ENCODE measurements at regions not wholly inside any gene's neighbourhood (a gene's known extent, or its start where the extent isn't known, plus 50 kb on each side); places are given as distances from the start of the nearest gene placed in this dataset.

- no peak overlapping the region for H3K27ac ChIP-seq (ENCODE audit: low read depth, low read length, severe bottlenecking)
- H3K9me3 ChIP-seq (ENCODE audit: control insufficient read depth, low read length) = no peaks in the 10 kb centered on the region
- no CpG with 5 or more reads among the region's 1 CpG for WGBS, 2 experiments (ENCODE audit: insufficient coverage in 2 of 2)
- H3K4me3 ChIP-seq (ENCODE audit: extremely low read depth, insufficient read depth, low read length, poor library complexity, severe bottlenecking) = no peak overlapping the region
- no peaks in the 10 kb centered on the region for H3K36me3 ChIP-seq (ENCODE audit: control insufficient read depth, insufficient read depth, low read length)
- H3K4me1 ChIP-seq (ENCODE audit: control insufficient read depth, insufficient read depth, low read length, poor library complexity, severe bottlenecking) = no peaks in the 10 kb centered on the region
Observed at GRCh38 chr4:34043131-34043530, 2201.2 kb downstream of the ARAP2 start.

GRCh38 chr4:34046580-34046979 is 2197.7 kb downstream of the ARAP2 start:
- no CpG with 5 or more reads among the region's 1 CpG for WGBS, 2 experiments (ENCODE audit: insufficient coverage in 2 of 2)
- no peak overlapping the region for H3K27ac ChIP-seq (ENCODE audit: low read depth, low read length, severe bottlenecking)
- no peaks in the 10 kb centered on the region for H3K36me3 ChIP-seq (ENCODE audit: control insufficient read depth, insufficient read depth, low read length)
- H3K4me3 ChIP-seq (ENCODE audit: extremely low read depth, insufficient read depth, low read length, poor library complexity, severe bottlenecking) = no peak overlapping the region
- H3K9me3 ChIP-seq (ENCODE audit: control insufficient read depth, low read length) = no peaks in the 10 kb centered on the region
- no peaks in the 10 kb centered on the region for H3K4me1 ChIP-seq (ENCODE audit: control insufficient read depth, insufficient read depth, low read length, poor library complexity, severe bottlenecking)

DNA sequence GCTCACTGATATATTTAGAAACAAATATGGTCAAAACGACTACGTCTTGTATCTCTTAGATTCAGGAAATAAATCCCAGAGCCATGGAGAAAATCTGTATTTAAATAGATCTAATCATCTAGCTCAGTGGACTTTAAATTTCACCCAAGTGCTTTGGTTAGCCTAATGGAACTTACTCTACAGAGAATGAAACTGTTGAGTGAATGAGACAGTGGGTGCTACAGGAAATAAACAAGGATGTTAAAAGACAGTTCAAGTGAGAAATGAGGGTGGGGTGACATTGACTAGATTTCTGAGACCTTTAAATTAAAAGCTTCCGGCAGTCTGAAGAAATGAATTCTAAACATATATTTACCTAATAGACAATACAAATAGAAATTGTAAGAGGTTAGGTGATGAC is 2197.0 kb downstream of the ARAP2 start:
- Histone ChIP-seq H3K4me1 (ENCODE audit: control insufficient read depth, insufficient read depth, low read length, poor library complexity, severe bottlenecking) (no peaks in the 10 kb centered on the region), H3K36me3 (ENCODE audit: control insufficient read depth, insufficient read depth, low read length) (no peaks in the 10 kb centered on the region), H3K27ac (ENCODE audit: low read depth, low read length, severe bottlenecking) (no peak overlapping the region), H3K4me3 (ENCODE audit: extremely low read depth, insufficient read depth, low read length, poor library complexity, severe bottlenecking) (no peak overlapping the region), H3K9me3 (ENCODE audit: control insufficient read depth, low read length) (no peaks in the 10 kb centered on the region)
- no CpG with 5 or more reads among the region's 3 CpGs for WGBS, 2 experiments (ENCODE audit: insufficient coverage in 2 of 2)

GRCh38 chr4:34066126-34066525 is 2178.2 kb downstream of the ARAP2 start:
- no peaks in the 10 kb centered on the region for H3K9me3 ChIP-seq (ENCODE audit: control insufficient read depth, low read length)
- 88 to 89% methylated on average over 2 of the region's 2 CpGs for WGBS, 2 experiments (ENCODE audit: insufficient coverage in 2 of 2)
- H3K4me1 ChIP-seq (ENCODE audit: control insufficient read depth, insufficient read depth, low read length, poor library complexity, severe bottlenecking) = no peaks in the 10 kb centered on the region
- H3K27ac ChIP-seq (ENCODE audit: low read depth, low read length, severe bottlenecking) = no peak overlapping the region
- no peaks in the 10 kb centered on the region for H3K36me3 ChIP-seq (ENCODE audit: control insufficient read depth, insufficient read depth, low read length)
- H3K4me3 ChIP-seq (ENCODE audit: extremely low read depth, insufficient read depth, low read length, poor library complexity, severe bottlenecking) = no peak overlapping the region

DNA sequence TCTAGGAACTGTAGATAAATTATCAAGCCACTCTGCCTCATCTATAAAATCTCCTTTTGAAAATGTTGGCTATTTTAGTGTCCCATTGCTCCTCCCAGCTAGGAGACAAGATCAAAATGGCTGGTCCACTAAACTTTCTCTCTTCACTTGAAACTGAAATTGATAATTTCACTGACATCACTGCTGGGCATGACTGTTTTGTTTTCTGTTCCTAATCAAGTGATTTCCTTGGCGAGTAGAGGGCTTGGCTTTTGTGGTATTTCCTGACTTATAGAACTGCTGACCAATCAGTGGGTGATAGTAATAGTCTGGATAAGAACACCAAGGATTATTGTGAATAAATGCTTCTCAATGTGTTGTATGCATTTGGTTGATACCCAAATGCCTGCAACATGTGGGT is 2152.9 kb downstream of the ARAP2 start:
- Histone ChIP-seq H3K27ac (ENCODE audit: low read depth, low read length, severe bottlenecking) (no peak overlapping the region), H3K36me3 (ENCODE audit: control insufficient read depth, insufficient read depth, low read length) (no peaks in the 10 kb centered on the region), H3K4me3 (ENCODE audit: extremely low read depth, insufficient read depth, low read length, poor library complexity, severe bottlenecking) (no peak overlapping the region), H3K9me3 (ENCODE audit: control insufficient read depth, low read length) (no peaks in the 10 kb centered on the region), H3K4me1 (ENCODE audit: control insufficient read depth, insufficient read depth, low read length, poor library complexity, severe bottlenecking) (peaks cover 3% of the 10 kb centered on the region)
- WGBS, 2 experiments (ENCODE audit: insufficient coverage in 2 of 2) = 89 to 100% methylated on average over 1 of the region's 1 CpG

- Histone ChIP-seq H3K27ac (ENCODE audit: low read depth, low read length, severe bottlenecking) (no peak overlapping the region), H3K9me3 (ENCODE audit: control insufficient read depth, low read length) (no peaks in the 10 kb centered on the region), H3K36me3 (ENCODE audit: control insufficient read depth, insufficient read depth, low read length) (no peaks in the 10 kb centered on the region)
Observed at GRCh38 chr4:34094114-34094513, 2150.2 kb downstream of the ARAP2 start.

GRCh38 chr4:34105311-34105710 is 2139.0 kb downstream of the ARAP2 start:
- Histone ChIP-seq H3K9me3 (ENCODE audit: control insufficient read depth, low read length) (no peaks in the 10 kb centered on the region), H3K36me3 (ENCODE audit: control insufficient read depth, insufficient read depth, low read length) (no peaks in the 10 kb centered on the region), H3K4me3 (ENCODE audit: extremely low read depth, insufficient read depth, low read length, poor library complexity, severe bottlenecking) (no peak overlapping the region), H3K4me1 (ENCODE audit: control insufficient read depth, insufficient read depth, low read length, poor library complexity, severe bottlenecking) (no peaks in the 10 kb centered on the region), H3K27ac (ENCODE audit: low read depth, low read length, severe bottlenecking) (no peak overlapping the region)
- no CpG with 5 or more reads among the region's 1 CpG for WGBS, 2 experiments (ENCODE audit: insufficient coverage in 2 of 2)

More at GRCh38 chr4:34094114-34094513, 2150.2 kb downstream of the ARAP2 start:
- H3K4me3 ChIP-seq (ENCODE audit: extremely low read depth, insufficient read depth, low read length, poor library complexity, severe bottlenecking) = no peak overlapping the region
- H3K4me1 ChIP-seq (ENCODE audit: control insufficient read depth, insufficient read depth, low read length, poor library complexity, severe bottlenecking) = peaks cover 3% of the 10 kb centered on the region

DNA sequence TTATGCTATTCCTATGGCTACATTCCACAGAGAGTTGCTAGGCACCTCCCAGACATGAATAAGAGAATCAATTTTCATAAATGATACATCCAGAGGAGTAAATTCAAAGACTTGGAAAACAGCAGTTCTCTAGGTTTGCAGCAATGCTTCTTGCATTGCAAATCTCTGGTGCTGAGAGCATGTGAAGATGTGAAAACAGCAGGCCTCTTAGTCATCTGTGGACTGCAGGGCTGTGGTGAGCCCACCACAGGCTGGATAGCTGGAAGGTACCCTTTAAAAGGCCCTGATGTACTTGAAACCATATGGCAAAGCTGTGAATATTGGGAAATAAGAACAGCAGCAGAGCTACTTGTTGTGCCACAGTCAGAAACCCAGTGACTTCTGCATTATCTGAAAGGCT is 2135.9 kb downstream of the ARAP2 start:
- Histone ChIP-seq H3K36me3 (ENCODE audit: control insufficient read depth, insufficient read depth, low read length) (no peaks in the 10 kb centered on the region), H3K4me3 (ENCODE audit: extremely low read depth, insufficient read depth, low read length, poor library complexity, severe bottlenecking) (no peak overlapping the region)

DNA sequence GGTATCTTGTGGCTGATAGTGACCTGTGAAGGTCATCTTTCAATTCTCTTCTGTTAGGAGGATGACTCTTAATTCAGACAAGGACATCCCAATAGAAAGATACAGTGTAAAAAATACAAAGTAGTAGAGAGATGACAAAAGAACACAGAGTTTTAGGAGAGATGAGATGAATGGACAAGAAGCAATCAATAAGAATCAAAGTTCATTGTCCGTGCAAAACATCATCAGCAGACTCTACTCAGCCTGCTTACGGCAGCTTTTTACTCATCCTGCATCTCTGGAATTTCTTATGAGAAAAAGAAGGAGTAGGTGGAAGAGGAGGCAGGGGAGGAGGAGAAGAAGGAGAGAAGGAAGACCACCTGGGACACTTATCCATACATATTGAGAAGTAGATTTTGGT is 2131.7 kb downstream of the ARAP2 start:
- Histone ChIP-seq H3K36me3 (ENCODE audit: control insufficient read depth, insufficient read depth, low read length) (no peaks in the 10 kb centered on the region), H3K4me3 (ENCODE audit: extremely low read depth, insufficient read depth, low read length, poor library complexity, severe bottlenecking) (no peak overlapping the region), H3K4me1 (ENCODE audit: control insufficient read depth, insufficient read depth, low read length, poor library complexity, severe bottlenecking) (no peaks in the 10 kb centered on the region), H3K9me3 (ENCODE audit: control insufficient read depth, low read length) (no peaks in the 10 kb centered on the region), H3K27ac (ENCODE audit: low read depth, low read length, severe bottlenecking) (no peak overlapping the region)
- 86 to 100% methylated on average over 1 of the region's 2 CpGs for WGBS, 2 experiments (ENCODE audit: insufficient coverage in 2 of 2)

More for the DNA sequence above, 2135.9 kb downstream of the ARAP2 start:
- Histone ChIP-seq H3K4me1 (ENCODE audit: control insufficient read depth, insufficient read depth, low read length, poor library complexity, severe bottlenecking) (no peaks in the 10 kb centered on the region), H3K27ac (ENCODE audit: low read depth, low read length, severe bottlenecking) (no peak overlapping the region), H3K9me3 (ENCODE audit: control insufficient read depth, low read length) (no peaks in the 10 kb centered on the region)

GRCh38 chr4:34138385-34138784 is 2105.9 kb downstream of the ARAP2 start:
- no peak overlapping the region for H3K4me3 ChIP-seq (ENCODE audit: extremely low read depth, insufficient read depth, low read length, poor library complexity, severe bottlenecking)
- no peaks in the 10 kb centered on the region for H3K36me3 ChIP-seq (ENCODE audit: control insufficient read depth, insufficient read depth, low read length)
- 83 to 100% methylated on average over 1 to 2 of the region's 2 CpGs for WGBS, 2 experiments (ENCODE audit: insufficient coverage in 2 of 2)
- H3K27ac ChIP-seq (ENCODE audit: low read depth, low read length, severe bottlenecking) = no peak overlapping the region
- no peaks in the 10 kb centered on the region for H3K9me3 ChIP-seq (ENCODE audit: control insufficient read depth, low read length)
- H3K4me1 ChIP-seq (ENCODE audit: control insufficient read depth, insufficient read depth, low read length, poor library complexity, severe bottlenecking) = no peaks in the 10 kb centered on the region

DNA sequence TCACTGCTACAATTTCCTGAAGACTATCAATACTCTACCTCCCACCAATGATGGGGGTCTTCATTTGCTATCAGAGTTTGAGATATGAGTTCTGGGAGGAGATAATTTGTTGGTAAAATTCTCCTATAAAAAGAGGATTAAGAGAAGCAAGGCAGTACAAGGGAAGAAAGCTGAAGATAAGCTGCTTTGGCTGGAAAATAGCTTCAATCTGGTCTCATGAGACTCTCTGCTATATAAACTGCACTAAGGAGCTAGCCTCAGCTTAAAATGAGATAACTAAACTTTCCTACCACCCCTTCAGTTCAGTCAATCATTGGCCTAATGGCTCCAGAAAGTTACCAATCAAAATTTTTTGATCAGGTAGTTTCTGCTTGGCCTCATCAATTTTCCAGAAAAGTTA is 2105.0 kb downstream of the ARAP2 start:
- no peaks in the 10 kb centered on the region for H3K9me3 ChIP-seq (ENCODE audit: control insufficient read depth, low read length)
- H3K4me3 ChIP-seq (ENCODE audit: extremely low read depth, insufficient read depth, low read length, poor library complexity, severe bottlenecking) = no peak overlapping the region
- no peaks in the 10 kb centered on the region for H3K4me1 ChIP-seq (ENCODE audit: control insufficient read depth, insufficient read depth, low read length, poor library complexity, severe bottlenecking)
- H3K36me3 ChIP-seq (ENCODE audit: control insufficient read depth, insufficient read depth, low read length) = no peaks in the 10 kb centered on the region
- H3K27ac ChIP-seq (ENCODE audit: low read depth, low read length, severe bottlenecking) = no peak overlapping the region

Measured in mesodermal cell (in vitro differentiated cells).